Fibroblast of mammary gland (primary cell): ENCODE measurements at regions not wholly inside any gene's neighbourhood (a gene's known extent, or its start where the extent isn't known, plus 50 kb on each side); places are given as distances from the start of the nearest gene placed in this dataset.

Experiments
- DNase-seq: peaks from one replicate; pipeline ENCODE4 v3.0.0-alpha.2; 2010; ENCODE audit warnings: low read depth
- H3K4me3 ChIP-seq: 2 replicates; pipeline ENCODE4 v1.5.1; 2011; ENCODE audit warnings: low read depth, mild to moderate bottlenecking, low read length, moderate library complexity; ENCODE audit not compliant: control insufficient read depth
- CTCF ChIP-seq: conservative IDR thresholded peaks from 2 replicates; pipeline ENCODE4 v1.5.1; 2011; ENCODE audit warnings: low read depth, low read length, inconsistent platforms; ENCODE audit not compliant: control insufficient read depth, insufficient read depth

GRCh38 chr12:127469331-127469730 is 797.6 kb upstream of the TMEM132C start:
- no peak overlapping the region for H3K4me3 ChIP-seq
- no peak for TF ChIP-seq CTCF
- DNase-seq: no peak

GRCh38 chr12:127473766-127474165 is 793.2 kb upstream of the TMEM132C start:
- DNase-seq: no peak
- TF ChIP-seq CTCF: no peak
- no peak overlapping the region for H3K4me3 ChIP-seq

GRCh38 chr12:127479256-127479655 is 787.7 kb upstream of the TMEM132C start:
- no peak for TF ChIP-seq CTCF
- H3K4me3 ChIP-seq: no peak overlapping the region

GRCh38 chr12:127480775-127481314 is 786.1 kb upstream of the TMEM132C start:
- no peak for TF ChIP-seq CTCF
- no peak for DNase-seq

More at GRCh38 chr12:127479256-127479655, 787.7 kb upstream of the TMEM132C start:
- DNase-seq: peak; percentile 5

GRCh38 chr12:127482950-127483349 is 784.0 kb upstream of the TMEM132C start:
- no peak for TF ChIP-seq CTCF
- DNase-seq: no peak
- no peak overlapping the region for H3K4me3 ChIP-seq

More at GRCh38 chr12:127480775-127481314, 786.1 kb upstream of the TMEM132C start:
- no peak overlapping the region for H3K4me3 ChIP-seq

- peak; percentile 52 for TF ChIP-seq CTCF
- DNase-seq: peak; percentile 89
- H3K4me3 ChIP-seq: no peak overlapping the region
These were observed 781.4 kb upstream of the TMEM132C start for GRCh38 chr12:127485528-127485927.

GRCh38 chr12:127487031-127487430 is 779.9 kb upstream of the TMEM132C start:
- DNase-seq: no peak
- H3K4me3 ChIP-seq: no peak overlapping the region
- TF ChIP-seq CTCF: no peak
